ENCODE measurements at regions not wholly inside any gene's neighbourhood (a gene's known extent, or its start where the extent isn't known, plus 50 kb on each side); places are given as distances from the start of the nearest gene placed in this dataset.
"Not testable (repeated sequence)": the region's sequence is repeated elsewhere in the genome, so short reads cannot be mapped to it uniquely, and the experiment has no call there.

DNA sequence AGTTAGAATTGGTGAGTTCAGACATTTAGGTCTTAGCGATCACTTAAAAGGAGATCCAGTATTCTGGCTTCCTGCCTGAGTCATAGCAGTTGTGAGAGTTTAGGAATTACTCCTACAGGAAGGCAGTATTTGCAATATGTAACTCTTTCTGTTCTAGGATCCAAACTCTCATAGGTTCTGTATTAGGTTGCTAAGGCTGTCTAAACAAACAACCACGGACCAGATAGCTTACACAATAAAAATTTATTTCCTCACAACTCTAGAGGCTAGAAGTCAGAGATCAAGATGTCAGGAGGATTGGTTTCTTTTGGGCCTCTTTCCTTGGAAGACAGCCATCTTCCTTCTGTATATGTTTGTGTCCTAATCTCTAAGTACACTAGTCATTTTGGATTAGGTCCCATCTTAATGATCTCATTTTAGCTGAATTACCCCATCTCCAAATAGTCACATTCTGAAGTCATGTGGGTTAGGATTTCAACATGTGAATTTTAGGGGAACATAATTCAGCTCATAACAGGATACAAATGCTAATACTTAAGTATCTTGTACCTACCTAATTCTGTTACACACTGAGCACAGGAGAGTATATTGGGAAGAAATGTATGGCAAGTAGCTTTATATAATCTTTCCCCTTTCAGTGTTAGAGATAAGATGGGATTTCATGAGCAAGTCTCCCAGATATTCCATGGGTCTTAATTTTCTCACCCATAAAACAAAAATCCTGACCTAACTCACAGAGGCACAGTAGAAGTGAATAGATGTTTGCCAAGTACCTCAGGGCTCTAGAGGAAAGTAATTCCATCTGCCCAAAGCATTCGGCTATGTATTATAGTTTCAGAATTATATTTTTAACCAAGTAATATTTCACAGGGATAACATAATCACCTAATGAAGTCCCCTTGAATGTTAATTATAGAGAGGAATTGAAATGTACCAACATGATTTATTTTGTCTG, 144.4 kb downstream of the PTBP2 start:
- DNase-seq: no peak

DNA sequence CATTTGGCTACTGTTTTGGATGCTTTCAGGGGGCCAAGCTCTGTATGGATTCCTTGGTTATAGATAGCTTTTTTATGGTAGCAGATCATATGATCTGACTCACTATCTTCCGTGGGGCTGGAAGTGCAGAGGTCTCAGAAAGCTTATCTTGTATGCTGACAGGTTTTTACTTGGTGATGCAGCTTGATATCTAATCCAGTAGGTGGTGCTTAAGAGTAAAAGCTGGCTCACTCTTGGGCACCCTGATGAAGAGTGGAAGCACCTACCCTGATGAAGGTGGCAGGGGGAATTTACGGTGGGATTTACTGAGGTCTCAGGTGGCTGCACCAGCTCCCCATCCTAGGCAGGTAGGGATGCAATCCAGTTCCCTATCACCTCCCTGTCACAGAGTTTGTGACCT, 151.2 kb downstream of the PTBP2 start:
- DNase-seq: no peak

DNA sequence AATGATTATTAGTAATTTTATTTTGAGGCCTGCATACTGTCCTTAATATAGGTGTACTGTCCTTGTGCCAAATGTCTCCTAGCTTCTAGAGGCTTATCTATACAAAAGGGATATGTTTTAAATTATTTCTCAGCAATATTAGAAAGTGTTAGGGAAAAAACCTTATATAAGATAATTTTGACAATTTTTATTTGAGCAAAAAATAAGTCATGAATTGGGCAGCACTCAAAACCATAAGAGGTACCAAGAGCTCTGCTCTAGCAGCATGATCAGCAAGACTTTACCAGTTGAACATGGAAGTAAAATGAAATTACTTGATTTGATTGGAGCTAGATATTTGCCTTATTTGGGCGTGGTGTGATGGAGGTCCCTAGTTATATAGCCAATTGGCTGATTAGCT, 157.1 kb downstream of the PTBP2 start:
- no peak for DNase-seq

DNA sequence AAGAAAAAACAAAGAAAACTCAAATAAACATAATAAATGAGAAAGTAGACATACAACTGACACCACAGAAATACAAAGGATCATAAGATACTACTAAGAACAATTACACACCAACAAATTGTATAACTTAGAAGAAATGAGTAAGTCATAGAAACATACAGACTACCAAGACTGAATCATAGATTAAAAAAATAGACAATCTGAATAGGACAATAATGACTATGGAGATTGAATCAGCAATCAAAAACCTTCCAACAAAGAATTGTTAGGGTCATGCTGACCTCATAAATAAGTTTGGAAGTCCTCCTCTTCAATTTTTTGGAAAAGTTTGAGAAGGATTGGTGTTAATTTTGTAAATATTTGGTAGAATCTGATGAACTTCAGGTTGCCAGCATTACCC, 159.0 kb downstream of the PTBP2 start:
- no peak for DNase-seq

DNA sequence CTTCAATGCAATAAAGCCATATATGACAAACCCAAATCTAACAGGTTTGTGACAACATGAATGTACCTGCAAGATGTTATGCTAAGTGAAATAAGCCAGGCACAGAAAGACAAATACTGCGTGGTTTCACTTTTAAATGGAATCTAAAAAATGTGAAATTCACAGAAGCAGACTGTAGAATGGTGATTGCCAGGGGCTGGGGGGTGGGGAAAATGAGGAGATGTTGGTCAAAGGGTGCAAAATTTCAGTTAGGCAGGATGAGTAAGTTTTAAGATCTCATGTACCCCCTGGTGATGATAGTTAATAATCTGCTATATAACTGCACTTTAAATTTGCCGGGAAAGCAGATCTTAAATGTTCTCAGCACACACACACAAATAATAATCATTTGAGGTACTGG, 160.5 kb downstream of the PTBP2 start:
- DNase-seq: no peak

DNA sequence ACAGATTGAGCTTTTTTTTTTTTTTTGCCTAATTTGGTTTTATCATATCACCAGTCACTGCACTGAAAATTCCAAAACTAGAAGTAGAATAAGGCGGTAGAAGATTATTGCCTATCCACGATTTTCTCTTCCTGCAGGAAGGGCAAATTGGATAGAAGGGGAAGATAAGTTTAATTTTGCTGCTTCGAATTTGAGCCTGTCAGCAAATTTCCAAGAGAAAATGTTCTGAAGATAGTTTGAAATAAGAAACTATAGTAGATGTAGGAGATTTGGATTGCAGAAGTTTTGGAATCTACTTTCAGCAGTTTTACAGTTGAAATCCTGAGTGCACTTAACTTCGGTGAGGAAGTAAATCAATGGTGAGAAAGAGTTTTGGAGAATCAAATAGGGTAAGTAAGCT, 164.9 kb downstream of the PTBP2 start:
- DNase-seq: no peak

DNA sequence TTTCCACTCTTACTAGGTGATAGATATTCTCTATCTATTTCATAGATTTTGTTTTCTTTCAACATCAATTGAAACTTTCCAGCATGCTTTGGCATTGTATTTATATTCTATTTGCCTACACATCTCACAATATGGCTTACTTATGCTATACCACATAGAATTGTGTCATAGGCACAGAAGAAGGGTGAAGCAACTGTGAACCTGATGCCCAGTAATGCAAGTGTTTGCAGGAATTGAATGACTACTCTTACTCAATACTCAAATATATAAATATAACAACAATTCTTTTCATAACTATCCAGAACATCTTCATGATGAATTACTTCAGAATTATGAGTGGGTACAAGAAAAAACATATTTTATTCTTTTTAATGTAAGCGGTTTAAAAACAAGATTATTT, 165.9 kb downstream of the PTBP2 start:
- no peak for DNase-seq

DNA sequence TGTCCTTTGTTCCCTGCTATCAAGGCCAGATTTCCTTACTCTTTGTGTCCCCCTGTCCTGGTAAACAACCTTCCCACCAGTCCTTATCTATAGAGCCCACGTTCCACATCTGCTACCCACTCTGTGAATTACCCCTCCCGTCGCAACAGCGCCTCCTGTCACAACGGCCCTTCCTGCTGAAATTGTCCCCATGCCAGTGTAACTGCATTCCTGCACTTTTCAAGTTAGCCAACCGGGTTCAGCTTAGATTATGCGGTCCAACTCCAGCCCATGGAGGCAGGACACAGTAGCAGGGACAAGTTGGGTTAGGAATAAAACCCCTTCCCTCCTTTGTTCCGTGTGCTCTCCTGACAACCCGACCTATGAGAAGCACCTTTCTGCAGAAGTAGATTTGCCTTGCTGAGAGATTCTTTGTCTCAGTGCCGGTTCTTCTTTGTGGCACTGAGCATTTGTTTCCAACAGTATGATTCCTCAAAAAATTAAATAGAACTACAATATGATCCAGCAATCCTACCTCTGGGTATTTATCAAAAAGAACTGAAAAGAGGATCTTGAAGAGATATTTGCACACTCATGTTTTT, 180.3 kb downstream of the PTBP2 start:
- no peak for DNase-seq

DNA sequence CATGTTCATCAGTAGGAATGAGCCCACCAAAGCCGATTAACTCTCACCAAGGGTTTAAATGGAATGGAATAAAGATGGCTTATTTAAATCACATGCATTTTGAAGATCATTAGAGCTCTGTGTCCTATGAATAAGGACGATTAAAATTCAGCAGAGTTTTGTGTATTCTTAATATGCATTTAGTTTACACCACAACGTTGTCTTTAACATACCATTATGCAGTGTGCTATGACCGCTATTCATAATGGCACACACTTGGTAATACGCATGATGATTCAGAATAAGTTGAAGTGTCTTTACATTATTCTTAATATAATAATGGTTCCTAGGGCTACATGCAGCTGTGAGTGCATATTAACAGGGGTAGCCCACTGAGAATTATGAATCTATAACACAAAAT, 190.7 kb downstream of the PTBP2 start:
- DNase-seq: no peak

DNA sequence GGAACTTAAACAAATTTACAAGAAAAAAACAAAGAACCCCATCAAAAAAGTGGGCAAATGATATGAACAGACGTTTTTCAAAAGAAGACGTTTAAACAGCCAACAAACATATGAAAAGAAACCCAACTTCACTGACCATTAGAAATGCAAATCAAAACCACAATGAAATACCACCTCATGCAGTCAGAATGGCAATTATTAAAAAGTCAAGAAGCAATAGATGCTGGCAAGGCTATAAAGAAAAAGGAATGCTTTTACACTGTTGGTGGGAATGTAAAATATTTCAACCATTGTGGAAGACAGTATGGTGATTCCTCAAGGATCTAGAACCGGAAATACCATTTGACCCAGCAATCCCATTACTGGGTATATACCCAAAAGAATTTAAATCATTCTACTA, 194.1 kb downstream of the PTBP2 start:
- not testable (repeated sequence) for DNase-seq

DNA sequence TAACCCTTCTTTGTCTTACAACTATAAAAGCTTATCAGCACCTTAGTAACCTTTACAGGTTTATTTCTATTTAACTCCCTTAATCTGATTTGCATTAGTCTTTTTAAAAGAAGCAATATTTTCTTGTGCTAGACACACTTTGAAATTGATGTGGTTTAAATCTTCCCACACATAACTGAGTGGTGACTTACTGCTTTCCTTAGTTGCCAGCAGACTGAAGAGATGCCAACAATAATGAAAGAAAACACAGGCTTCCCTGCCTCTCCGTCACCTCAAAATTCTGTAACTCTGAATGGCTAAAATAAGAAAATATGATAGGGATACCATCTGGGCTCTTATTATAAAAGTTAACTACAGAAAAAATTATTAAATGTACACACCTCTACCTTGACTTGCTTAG, 196.8 kb downstream of the PTBP2 start:
- DNase-seq: no peak

DNA sequence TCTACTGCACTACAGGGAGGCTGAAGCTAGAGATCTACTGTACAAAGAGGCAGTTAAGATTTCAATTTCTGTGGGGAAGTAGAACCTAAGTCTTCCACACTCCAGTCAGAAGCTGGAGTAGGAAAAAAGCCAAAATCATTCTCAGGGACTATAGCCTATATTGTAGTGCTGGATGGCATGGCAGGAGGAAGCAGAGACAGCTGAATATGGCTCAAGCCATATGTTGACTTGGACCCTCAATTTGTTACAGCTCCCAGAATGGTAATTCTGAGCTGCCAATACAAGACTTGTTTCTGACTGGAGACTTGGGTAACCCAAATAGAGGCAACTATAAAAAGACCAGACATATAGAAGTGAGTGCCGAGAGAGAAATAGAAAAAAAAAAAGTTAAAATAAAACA, 200.6 kb downstream of the PTBP2 start:
- no peak for DNase-seq

DNA sequence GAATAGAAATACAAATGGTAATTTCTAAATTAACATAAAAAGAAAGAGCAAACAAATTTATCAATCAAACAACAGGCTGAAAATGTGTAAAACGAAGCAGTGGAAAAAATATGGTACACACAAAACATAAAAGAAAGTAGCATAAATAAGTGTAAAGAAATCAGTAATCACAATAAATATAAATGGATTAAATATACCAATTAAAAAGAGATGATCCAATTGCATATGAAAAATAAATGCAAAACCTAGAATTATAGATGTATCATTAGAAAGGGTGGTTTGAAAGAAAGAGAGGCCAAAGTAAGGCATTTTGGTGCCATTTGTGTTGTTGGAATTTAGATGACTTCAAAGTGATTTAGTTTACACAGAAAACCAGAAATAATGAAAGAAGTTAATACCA, 202.2 kb downstream of the PTBP2 start:
- no peak for DNase-seq

DNA sequence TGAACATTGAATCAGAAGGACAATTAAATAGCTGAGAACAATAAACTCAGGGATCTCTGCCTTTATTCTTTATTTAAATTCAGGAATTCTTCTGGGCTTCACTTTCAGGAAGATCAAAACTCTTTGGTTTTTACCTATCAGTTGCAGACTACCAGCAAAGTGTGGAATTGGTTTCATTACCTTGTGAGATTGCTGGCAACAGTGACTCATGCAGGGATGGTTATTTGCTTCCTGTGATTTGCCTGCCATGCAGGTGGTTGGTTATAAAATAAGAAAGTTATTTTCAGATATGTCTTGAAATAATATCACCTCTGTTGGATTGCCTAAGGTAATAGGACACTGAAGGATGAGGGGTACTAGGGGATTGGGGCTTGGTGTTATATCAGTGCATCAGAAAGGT, 204.6 kb downstream of the PTBP2 start:
- no peak for DNase-seq

DNA sequence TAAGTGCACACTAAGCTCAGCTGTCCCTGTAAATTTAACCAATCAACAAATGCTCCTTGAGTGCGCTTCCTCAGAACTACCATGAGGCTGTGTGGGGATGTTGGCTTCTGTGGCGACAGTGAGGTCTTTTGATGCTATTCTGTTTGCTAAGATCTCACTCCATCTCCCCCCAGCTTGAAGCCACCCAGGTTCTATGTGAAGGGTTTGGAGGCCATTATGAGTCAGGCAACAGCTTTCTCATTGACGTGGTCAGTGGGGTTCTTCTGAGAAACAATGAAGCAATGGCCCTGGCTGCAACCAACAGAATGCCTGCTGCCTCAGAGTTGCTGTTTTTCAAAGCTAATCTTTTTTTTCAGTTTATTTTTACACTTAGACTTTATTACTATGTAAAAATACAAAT, 205.5 kb downstream of the PTBP2 start:
- DNase-seq: no peak

DNA sequence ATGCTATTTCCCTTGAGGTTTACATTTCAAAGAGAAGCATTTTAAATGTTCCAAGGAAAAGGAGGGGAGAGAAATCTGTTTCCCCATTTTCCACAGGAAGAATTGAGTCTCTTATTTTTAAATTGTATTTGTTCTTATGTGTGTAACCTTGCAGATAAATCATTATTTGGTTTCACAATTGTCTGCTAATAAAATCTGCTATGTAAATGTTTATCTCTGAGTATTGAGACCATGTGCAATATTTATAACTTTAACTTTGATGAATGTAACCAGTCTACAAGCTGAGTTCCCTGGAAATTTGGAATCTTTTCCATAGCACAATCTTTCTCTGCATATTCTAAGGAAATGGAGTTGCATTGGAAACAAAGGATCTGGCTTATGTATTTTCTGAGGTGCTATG, 209.6 kb downstream of the PTBP2 start:
- DNase-seq: no peak

DNA sequence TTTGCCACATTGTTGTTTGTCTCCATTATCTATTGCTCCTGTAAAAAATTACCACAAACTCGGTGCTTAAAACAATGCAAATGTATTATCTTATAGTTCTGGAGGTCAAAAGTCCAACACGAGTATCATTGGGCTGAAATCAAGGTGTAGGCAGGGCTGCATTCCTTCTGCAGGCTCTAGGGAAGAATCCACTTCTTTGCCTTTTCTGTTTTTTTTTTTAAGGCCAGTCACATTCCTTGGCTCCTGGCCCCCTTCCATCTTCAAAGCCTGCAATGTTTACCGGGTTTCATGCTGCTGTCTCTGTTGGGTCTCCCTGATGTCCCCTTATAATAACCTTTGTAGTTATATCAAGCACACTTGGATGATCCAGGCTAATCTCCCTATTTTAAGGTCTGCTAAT, 212.7 kb downstream of the PTBP2 start:
- DNase-seq: no peak

DNA sequence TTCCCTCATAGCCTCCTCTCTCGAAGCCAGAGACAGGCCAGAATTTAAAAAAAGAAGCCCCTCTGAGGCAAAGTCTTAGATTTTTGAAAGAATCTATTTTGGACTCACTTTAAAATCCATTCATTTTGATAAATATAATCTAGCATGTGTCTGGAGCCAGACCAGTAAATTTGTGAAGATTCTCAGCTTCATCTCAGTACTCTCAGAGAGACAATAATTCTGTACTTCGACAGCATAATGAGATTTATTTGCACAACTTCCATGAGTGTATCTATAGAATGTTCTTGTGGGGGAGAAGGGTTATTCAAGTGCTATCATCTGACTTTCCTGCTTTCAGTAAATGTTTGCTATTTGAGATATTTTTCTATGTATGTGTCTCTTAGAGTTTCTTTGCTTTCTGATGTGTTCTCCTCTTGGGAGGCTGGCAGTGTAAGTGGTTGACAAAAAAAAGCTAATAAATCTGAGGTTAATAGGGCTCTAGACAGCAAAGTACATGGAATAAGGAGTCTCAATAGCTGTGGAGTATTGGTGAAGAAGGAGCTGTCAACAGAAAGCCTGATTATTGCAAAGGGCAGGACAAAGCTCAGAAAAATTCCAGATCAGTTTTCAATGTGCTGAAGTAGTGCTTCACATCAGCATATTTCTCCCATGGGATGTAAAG, 223.0 kb downstream of the PTBP2 start:
- no peak for DNase-seq

DNA sequence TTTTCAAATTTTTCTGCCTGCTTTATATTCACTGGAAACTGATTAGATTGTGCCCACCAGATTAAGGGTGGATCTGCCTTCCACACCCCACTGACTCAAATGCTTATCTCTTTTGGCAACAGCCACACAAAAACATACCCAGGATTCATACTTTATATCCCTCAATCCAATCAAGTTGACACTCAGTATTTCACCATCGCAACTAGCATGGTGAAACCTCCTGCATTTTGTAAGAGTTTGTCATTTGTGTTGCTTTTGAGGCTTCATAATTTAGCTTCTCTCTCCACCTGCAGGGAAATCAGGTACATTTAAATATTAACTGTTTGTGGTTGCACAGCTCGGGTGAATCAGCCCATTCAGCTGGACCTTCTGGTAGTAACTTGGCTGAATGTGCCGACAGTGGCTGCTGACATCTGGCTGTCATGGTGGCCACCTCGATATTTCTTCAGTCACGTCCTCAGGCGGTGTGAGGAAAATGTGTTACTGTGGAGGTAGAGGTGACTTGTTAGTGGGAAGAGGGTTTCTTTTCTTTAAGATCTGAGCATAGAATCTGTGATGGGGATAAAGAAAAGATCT, 224.0 kb downstream of the PTBP2 start:
- no peak for DNase-seq

DNA sequence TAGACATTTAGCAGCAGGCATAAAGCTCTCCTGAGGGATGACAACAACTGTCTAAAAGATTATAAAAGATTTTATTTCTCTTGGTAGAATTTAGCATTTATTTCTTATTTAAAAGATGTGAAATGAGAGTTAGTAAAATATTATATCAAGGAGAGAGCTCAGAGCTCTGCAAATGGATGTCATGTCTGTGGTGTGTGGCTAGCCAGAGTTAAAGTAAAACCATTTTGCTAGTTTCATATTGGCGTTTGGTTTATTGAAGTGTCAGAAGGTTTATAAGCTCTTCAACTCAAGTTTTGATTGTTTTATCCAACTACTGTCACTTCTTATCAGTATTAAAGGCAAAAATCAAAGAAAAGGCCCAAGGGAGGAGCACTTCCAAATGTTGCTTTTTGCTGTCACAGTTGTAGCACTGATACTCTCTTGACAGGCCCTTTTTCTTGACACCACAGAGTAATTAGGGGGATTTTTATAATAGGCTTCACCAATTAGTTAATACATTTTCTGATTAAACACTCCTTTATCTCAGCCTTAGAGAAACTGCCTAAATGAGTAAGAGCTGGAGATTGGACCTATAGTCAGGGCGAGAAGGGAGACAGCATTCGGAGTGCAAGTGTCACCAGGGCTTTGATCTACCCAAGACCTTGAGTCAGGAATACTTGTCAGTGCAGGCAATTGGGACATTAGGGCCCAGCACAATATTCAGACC, 233.9 kb downstream of the PTBP2 start:
- DNase-seq: no peak

DNA sequence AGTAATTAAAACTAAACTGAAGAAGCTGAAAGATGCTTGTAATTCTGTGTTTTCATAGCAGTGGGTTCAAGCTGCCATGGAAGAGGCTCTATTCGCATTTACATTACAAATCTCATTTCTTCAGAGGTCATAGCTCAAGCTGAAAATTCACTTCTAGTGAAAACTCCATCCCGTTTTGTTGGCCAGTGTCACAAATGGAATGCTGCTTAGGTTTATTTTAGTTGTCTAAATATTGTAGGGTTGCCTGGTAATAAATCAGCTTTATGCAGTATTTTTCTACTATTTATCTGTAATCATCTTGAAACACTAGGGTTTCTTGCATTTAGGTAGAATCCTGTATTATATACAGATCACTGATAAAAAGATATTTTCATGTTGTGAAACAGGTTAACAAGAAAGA, 240.6 kb downstream of the PTBP2 start:
- no peak for DNase-seq

DNA sequence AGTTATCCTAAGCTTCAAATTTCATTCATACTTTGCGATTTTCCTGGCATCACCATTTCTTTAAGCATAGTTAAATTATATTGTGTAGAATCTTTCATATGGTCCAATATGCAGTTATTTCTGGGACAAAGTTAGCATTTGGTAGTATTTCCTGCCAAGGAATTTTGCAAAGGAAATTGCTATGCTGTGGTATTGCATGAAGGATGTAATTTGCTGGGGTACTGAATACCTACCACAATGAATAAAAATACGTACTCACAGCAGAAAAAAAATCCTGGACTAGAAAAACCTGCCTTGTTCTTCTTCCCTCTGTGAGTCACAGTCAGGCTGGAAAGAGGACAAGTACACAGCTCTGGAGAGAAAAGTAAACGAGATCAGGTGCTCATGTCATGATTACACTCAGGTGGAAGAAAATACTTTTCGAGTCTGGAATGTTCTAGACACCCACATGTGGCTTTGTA, 241.2 kb downstream of the PTBP2 start:
- no peak for DNase-seq

All from nucleus accumbens (tissue), 56 donors.